ENCODE measurements at regions not wholly inside any gene's neighbourhood (a gene's known extent, or its start where the extent isn't known, plus 50 kb on each side); places are given as distances from the start of the nearest gene placed in this dataset.

DNA sequence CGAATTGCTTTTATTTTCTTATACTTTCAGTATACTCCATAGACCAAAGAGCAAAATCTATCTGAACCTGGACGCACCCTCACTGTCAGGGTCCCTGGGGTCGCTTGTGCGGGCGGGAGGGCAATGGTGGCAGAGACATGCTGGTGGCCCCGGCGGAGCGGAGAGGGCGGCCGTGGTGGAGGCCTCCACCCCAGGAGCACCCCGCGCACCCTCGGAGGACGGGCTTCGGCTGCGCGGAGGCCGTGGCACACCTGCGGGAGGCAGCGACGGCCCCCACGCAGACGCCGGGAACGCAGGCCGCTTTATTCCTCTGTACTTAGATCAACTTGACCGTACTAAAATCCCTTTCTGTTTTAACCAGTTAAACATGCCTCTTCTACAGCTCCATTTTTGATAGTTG lies 1077.4 kb downstream of the BRD1 start:
- TF ChIP-seq CTCF (conservative IDR thresholded peaks at IDR 0.05; ENCODE audit: low read depth, low read length) (no peak), EZH2phosphoT487 (IDR thresholded peaks at IDR 0.05; ENCODE audit: borderline replicate concordance, low read length) (no peak), EZH2 (IDR thresholded peaks at IDR 0.05; ENCODE audit: low read length, unreplicated experiment) (no peak)

Measured in PC-3 (cell line).